Activated T-cell treated with anti-CD3 and anti-CD28 coated beads, Interleukin-2, amount 50 U/mL, for 72 hours (primary cell): ENCODE measurements at regions not wholly inside any gene's neighbourhood (a gene's known extent, or its start where the extent isn't known, plus 50 kb on each side); places are given as distances from the start of the nearest gene placed in this dataset.
A peak's percentile ranks its signal among the peaks of the same experiment; 100 is the strongest.

Experiments
- ATAC-seq, 2 donors: fragments of 150-1000 bp; cut with Tn5 transposase; replicated peaks in 1 of 2; 2 replicates each; pipeline ENCODE4 v1.10.0; 2021; ENCODE audit warnings: moderate library complexity in 2 of 2, mild to moderate bottlenecking in 1 of 2
- DNase-seq, 2 donors: peaks; one replicate each; pipeline ENCODE4 v3.0.0; 2021 to 2022; ENCODE audit warnings: mixed read lengths in 1 of 2
- H3K27ac Mint-ChIP-seq: one replicate; pipeline ENCODE4 v1.8.0; 2022; ENCODE audit warnings: mild to moderate bottlenecking, moderate library complexity, mixed read lengths
- H3K27me3 Mint-ChIP-seq: one replicate; pipeline ENCODE4 v1.8.0; 2022; ENCODE audit warnings: low read depth, mixed read lengths
- H3K36me3 Mint-ChIP-seq, 2 donors: one replicate each; pipeline ENCODE4 v1.8.0; 2022; ENCODE audit warnings: mixed read lengths in 2 of 2, mild to moderate bottlenecking in 1 of 2; ENCODE audit not compliant: insufficient read depth in 2 of 2
- H3K4me1 Mint-ChIP-seq: one replicate; pipeline ENCODE4 v1.8.0; 2022; ENCODE audit warnings: low read depth, mixed read lengths
- H3K4me3 Mint-ChIP-seq, 2 donors: one replicate each; pipeline ENCODE4 v1.8.0; 2022; ENCODE audit warnings: mild to moderate bottlenecking in 2 of 2, mixed read lengths in 2 of 2, moderate library complexity in 2 of 2
- H3K9me3 Mint-ChIP-seq, 2 donors: one replicate each; pipeline ENCODE4 v1.8.0; 2022; ENCODE audit warnings: mixed read lengths in 2 of 2

DNA sequence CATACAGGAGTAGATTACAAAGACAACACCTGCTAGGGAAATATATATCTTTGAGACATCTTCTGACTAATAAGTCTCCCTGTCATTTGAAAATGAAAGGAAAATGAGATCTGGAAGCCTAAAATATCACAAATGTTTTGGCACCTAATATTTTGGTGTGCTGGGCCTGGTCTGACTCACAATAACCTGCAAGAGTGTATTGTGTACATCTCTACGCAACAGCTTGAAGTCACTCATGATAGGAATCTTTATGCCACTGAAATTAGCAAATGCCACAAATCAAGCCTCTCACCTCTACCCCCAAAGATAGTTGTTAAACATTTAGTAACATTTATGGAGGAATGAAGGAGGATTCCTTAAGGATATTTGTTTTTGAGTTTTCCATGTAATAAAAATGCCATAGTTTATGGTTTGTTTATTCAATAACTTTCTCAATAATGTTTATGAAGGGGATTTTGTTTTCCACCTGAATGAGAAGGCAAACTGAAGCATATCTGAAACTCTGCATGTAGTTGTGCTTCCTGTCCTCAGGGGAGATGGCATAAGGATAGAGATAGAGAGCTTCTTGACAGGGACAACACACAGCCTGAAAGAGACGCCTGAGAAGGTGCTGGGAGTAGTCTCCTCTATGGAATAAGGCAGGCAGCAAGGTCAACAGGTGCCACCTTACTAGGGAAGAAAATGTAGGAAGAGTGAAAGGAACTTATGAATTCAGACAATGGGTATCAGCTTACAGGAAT lies 197.4 kb downstream of the AHR start:
- H3K36me3 Mint-ChIP-seq = no peaks in the 10 kb centered on the region
- H3K4me3 Mint-ChIP-seq = no peak overlapping the region
- H3K27ac Mint-ChIP-seq = no peak overlapping the region
- peaks cover 17% of the 10 kb centered on the region for H3K4me1 Mint-ChIP-seq
- no peak for DNase-seq
- no peaks in the 10 kb centered on the region for H3K27me3 Mint-ChIP-seq
- peak in 1 of 2 donors; percentile 22 for ATAC-seq
- no peaks in the 10 kb centered on the region for H3K9me3 Mint-ChIP-seq

DNA sequence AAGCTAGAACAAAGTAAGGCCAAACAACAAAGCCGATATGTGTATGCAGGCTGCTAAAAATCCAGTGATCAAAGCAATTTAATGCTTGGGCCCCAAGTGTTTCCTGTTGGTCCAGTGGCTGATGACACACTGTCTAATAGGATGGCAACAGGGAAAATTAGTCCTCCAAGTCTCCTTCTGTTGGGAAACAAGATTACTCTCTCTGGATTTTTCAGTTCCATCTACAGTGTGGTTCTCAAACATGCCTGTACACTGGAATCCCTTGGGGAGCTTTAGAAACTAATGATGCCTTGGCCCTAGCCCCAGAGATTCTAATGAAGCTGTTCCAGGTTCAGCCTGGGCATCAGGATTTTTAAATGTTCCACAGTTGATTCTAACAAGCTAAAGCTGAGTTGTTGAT lies 198.7 kb downstream of the AHR start:
- Mint-ChIP-seq H3K4me1 (peaks cover 11% of the 10 kb centered on the region), H3K27ac (no peak overlapping the region), H3K9me3 (no peaks in the 10 kb centered on the region), H3K4me3 (no peak overlapping the region), H3K36me3 (no peaks in the 10 kb centered on the region), H3K27me3 (no peaks in the 10 kb centered on the region)
- ATAC-seq (no peak), DNase-seq (no peak)

DNA sequence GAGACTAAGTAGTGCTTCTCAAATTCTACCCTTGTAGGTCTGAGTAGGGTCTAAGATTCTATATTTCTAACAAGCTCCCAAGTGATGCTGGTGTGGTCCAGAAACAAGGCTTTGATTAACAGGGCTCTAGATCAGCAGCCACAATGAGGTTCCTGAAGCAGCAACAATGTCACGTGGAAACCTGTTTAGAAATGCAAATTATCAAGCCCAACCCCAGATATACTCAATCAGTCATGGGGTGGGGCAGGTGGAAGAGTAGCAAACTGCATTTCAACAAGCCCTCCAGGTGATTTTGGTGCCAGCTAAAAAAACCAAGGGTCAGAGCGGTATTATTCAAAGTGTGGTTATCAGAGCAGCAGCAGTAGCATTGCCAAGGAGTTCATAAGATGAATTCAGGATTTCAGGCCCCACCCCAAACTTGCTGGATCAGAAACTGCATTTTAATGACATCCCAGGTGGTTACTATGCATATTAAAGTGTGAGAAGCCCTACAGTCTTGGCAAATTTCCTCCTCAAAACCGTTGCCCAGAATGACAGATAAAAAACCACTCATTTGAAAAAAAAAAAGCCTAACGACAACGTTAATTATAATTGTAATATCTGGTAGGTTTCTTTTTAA lies 199.2 kb downstream of the AHR start:
- DNase-seq (no peak), ATAC-seq (no peak)
- H3K4me3 Mint-ChIP-seq = no peak overlapping the region
- H3K4me1 Mint-ChIP-seq = peaks cover 6% of the 10 kb centered on the region
- H3K27ac Mint-ChIP-seq = no peak overlapping the region
- H3K27me3 Mint-ChIP-seq = no peaks in the 10 kb centered on the region
- H3K36me3 Mint-ChIP-seq = no peaks in the 10 kb centered on the region
- no peaks in the 10 kb centered on the region for H3K9me3 Mint-ChIP-seq

DNA sequence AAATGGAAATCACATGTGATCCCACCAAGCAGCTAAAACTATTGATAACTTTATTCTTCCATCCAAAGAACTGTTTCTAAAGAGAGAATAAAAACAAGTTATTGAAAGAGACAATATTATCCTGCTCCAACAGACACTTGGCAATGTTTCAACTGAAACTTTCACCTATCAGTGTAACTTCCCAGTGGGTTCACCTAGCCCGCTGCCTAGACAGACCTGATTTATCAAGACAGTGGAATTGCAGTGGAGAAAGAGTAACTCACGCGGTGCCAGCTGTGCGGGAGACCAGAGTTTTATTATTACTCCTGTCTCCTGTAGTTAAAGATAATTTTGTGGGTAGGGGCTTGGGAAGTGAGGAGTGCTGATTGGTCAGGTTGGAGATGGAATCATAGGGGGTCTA lies 199.8 kb downstream of the AHR start:
- H3K27me3 Mint-ChIP-seq = no peaks in the 10 kb centered on the region
- DNase-seq (no peak), ATAC-seq (no peak)
- peaks cover 6% of the 10 kb centered on the region for H3K4me1 Mint-ChIP-seq
- H3K9me3 Mint-ChIP-seq = no peaks in the 10 kb centered on the region
- no peak overlapping the region for H3K27ac Mint-ChIP-seq
- H3K36me3 Mint-ChIP-seq = no peaks in the 10 kb centered on the region
- no peak overlapping the region for H3K4me3 Mint-ChIP-seq

DNA sequence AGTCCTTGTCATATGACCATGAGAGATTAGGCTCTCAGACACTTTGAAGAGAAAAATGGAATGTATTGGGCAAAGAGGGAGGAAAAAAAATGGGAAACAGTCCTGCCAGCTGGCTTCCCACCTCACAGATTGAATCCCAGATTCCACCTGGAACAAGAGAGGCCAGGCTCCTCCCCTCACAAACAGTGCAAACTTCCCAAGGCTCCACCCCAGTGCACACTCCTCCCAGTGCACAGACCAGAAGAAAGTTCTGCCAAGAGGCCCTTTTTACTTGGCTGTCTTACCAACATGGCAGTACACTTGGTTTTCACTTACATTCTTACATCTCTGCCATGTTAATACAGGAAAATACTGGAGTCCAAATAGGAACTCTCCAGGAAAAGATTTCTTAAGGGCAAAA lies 202.3 kb downstream of the AHR start:
- DNase-seq = no peak
- H3K27ac Mint-ChIP-seq = no peak overlapping the region

DNA sequence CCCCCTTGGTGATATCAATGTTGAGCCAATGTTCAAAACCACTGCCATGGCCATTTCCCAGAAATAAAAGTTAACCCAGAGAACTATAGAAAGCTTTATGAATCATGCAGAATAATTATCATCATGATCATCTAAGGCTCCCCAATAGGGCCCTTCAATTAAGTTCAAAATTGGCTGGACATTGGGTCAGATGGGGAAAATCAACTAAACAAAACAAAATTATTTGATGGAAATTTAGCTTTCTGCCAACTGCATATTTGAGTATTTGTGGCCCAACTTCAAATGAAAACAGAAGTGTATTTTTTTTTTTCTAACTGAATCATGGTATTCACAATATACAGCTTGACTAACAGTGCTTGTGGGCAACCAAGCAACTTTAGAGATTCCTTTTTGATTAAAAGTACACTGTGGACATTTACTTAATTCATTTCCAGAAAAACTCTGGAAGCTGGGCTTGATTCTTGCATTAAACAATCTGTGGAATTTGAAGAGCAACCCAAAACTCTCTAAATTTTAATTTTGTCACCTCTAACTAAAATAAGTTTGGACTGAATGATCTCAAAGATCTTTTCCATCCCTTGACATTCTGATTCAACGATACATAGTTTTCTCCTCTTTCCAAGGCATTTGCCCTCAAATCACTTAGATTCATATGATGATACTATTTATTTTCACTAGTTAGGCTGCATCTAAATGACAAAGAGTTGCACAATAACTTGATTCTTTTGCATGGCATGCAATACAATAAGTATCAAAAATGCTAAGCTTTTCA lies 203.2 kb downstream of the AHR start:
- DNase-seq = no peak
- Mint-ChIP-seq H3K36me3 (peaks cover 0 to 1% of the 10 kb centered on the region in 2 donors), H3K9me3 (no peaks in the 10 kb centered on the region)

More for the DNA sequence above, 202.3 kb downstream of the AHR start:
- no peaks in the 10 kb centered on the region for H3K9me3 Mint-ChIP-seq
- peaks cover 2% of the 10 kb centered on the region for H3K4me1 Mint-ChIP-seq
- peaks cover 0 to 1% of the 10 kb centered on the region in 2 donors for H3K36me3 Mint-ChIP-seq
- no peak for ATAC-seq
- no peak overlapping the region for H3K4me3 Mint-ChIP-seq
- H3K27me3 Mint-ChIP-seq = no peaks in the 10 kb centered on the region

DNA sequence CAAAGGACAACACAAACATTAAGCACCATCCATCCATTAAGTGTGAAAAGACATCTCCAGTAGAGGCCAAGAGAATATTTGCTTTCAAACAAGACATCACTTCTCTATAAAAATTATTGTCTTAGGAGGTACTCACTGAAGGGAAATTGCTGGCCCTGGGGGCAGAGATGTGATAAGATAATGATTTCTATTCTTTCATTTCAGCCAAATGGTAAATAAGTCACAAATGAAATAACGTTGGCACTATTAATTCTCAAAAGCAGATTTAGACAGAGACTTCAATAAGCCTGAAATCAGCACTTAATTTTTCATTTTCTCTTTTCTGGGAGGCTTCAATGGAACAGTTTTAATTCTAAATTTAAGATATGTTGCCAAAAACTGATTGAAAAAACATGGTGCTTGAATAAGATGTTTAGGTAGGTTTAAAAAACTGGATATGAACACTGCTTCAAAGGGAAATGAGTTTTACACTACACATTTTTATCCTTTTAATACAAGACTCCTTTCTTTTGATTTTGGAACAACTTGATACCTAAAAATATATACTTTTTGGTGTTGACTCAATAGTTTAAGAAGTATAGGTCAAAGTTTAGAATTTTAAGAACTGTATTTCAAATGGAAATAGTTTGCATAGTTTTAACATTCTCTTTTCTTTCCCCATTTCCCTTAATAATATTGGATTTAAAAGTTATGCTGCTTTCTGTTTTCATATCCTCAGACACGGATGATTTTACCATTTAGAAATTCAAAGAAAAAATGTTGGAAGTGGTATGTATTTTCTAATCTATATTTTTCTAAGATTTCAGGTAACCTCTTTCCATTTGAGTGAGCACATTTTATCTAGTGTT lies 204.0 kb downstream of the AHR start:
- Mint-ChIP-seq H3K36me3 (peaks cover 0 to 1% of the 10 kb centered on the region in 2 donors), H3K4me1 (no peaks in the 10 kb centered on the region), H3K27ac (no peak overlapping the region), H3K9me3 (no peaks in the 10 kb centered on the region), H3K27me3 (no peaks in the 10 kb centered on the region), H3K4me3 (no peak overlapping the region)
- ATAC-seq = no peak
- no peak for DNase-seq

More for the DNA sequence above, 203.2 kb downstream of the AHR start:
- Mint-ChIP-seq H3K4me3 (no peak overlapping the region), H3K27me3 (no peaks in the 10 kb centered on the region), H3K4me1 (no peaks in the 10 kb centered on the region), H3K27ac (no peak overlapping the region)
- no peak for ATAC-seq

DNA sequence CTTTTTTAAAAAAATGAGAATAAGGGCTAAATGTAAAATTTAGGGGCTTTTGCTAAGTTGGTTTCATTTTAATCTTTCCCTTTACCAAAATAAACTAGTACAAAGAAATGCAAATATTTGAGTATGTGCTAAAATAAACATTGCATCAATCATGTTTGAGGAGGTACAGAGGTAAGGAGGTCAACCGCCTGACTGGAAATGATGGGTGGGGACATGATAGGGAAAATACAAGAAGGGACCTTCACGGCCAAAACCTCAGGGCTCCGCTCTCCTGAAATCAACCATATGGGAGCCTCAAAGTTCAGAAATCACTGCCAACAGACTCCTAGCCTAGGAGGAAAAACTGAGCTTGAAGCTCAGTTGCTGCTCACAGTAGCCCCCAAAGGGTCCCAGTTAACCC lies 207.6 kb downstream of the AHR start:
- H3K27ac Mint-ChIP-seq = no peak overlapping the region
- H3K4me3 Mint-ChIP-seq = no peak overlapping the region
- ATAC-seq (no peak), DNase-seq (no peak)
- H3K27me3 Mint-ChIP-seq = no peaks in the 10 kb centered on the region
- peaks cover 0 to 1% of the 10 kb centered on the region in 2 donors for H3K36me3 Mint-ChIP-seq
- no peaks in the 10 kb centered on the region for H3K4me1 Mint-ChIP-seq
- H3K9me3 Mint-ChIP-seq = no peaks in the 10 kb centered on the region

DNA sequence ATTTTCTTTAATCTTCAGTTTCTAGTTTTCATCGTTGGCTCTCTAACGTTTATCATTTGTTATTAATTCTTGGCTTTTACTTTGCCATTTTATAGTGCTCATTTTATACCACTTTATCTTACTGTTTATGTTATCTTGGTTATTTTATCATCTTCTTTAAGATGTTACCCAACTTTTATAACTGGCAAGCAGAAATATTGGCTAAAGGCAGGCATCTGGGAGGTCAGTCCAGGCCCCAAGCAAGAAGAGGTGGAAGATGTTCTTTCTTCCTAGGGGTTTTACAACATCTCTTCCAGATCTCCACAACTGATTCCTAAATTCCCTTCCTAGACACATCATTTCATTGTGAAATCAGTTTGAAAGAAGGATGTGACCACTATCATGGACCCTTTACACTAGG lies 208.1 kb downstream of the AHR start:
- H3K27me3 Mint-ChIP-seq = no peaks in the 10 kb centered on the region
- no peak for DNase-seq
- peaks cover 0 to 1% of the 10 kb centered on the region in 2 donors for H3K36me3 Mint-ChIP-seq
- H3K9me3 Mint-ChIP-seq = no peaks in the 10 kb centered on the region
- no peak overlapping the region for H3K4me3 Mint-ChIP-seq
- H3K4me1 Mint-ChIP-seq = no peaks in the 10 kb centered on the region
- ATAC-seq = no peak
- no peak overlapping the region for H3K27ac Mint-ChIP-seq

DNA sequence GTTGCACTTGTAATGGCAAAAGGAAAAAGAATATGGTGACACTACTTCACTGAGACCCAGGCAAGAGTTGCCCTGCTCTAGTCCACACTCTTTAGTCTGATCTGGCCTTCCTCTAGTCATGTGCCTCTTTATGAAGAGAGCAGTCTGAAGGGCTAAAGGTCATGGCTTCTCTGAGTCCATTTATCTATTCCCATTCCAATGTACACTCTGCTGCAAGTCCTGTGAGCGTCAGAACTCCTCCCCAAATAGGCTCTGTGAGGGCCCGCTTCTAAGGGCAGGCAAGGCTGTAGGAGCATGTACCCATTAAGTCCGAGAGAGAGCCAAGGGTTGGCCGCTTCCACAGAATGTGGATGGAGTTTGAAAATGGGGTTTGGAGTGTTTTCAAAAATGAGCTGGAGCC lies 209.3 kb downstream of the AHR start:
- Mint-ChIP-seq H3K9me3 (no peaks in the 10 kb centered on the region), H3K27ac (no peak overlapping the region), H3K4me1 (no peaks in the 10 kb centered on the region), H3K4me3 (no peak overlapping the region), H3K36me3 (peaks cover 0 to 1% of the 10 kb centered on the region in 2 donors), H3K27me3 (no peaks in the 10 kb centered on the region)
- DNase-seq (no peak), ATAC-seq (no peak)

DNA sequence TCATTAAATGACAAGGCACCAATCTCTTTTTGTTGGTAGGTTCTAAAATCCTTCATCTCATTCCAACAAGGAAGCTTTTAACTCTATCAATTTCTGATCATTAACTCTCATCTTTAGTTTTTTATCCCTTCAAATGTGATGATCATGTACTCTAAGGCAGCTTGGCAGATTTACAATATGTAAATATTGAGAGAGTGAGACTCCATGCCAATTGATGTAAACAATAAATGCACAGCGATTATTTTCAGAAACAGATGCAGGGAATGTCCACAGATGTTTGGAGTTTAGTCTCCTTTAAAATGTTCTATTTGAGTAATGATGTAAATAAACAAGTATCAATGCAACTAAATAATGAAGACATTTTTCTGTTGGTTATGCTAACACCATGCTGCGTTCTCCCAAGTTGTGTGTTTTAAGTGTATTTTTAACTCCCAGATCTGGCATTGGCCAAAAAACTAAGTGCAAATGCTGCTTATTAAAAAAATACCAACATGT lies 213.8 kb downstream of the AHR start:
- no peaks in the 10 kb centered on the region for H3K4me1 Mint-ChIP-seq
- H3K36me3 Mint-ChIP-seq = no peaks in the 10 kb centered on the region
- peaks cover 0 to under 1% of the 10 kb centered on the region in 2 donors for H3K9me3 Mint-ChIP-seq
- H3K27me3 Mint-ChIP-seq = no peaks in the 10 kb centered on the region
- ATAC-seq (no peak), DNase-seq (no peak)
- H3K27ac Mint-ChIP-seq = no peak overlapping the region
- H3K4me3 Mint-ChIP-seq = no peak overlapping the region

DNA sequence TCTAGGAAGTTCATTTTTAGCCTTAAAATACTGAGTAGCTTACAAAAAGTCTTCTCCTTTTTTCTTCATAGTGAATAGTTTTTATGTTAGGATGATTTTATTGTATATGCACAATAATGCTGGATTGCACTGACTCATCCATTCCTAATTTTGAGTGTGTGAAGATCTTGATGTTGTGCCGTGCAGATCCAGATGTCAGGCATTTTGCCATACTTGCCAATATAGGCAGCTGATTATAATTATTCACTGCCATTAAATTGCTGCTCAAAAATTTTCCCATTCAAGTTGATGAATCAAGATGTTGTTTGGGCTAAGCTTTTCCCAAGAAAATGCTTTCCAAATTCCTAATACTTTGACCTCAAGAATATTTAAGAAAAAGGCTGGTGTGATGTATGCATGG lies 218.3 kb downstream of the AHR start:
- peaks cover 7% of the 10 kb centered on the region for H3K4me1 Mint-ChIP-seq
- H3K27ac Mint-ChIP-seq = no peak overlapping the region
- no peaks in the 10 kb centered on the region for H3K36me3 Mint-ChIP-seq
- DNase-seq = no peak
- no peaks in the 10 kb centered on the region for H3K27me3 Mint-ChIP-seq
- ATAC-seq = no peak
- peaks cover 0 to 1% of the 10 kb centered on the region in 2 donors for H3K9me3 Mint-ChIP-seq
- H3K4me3 Mint-ChIP-seq = no peak overlapping the region
